ENCODE measurements at regions not wholly inside any gene's neighbourhood (a gene's known extent, or its start where the extent isn't known, plus 50 kb on each side); places are given as distances from the start of the nearest gene placed in this dataset.

- H3K4me3 ChIP-seq (ENCODE audit: low read length in 3 of 3): no peak overlapping the region
- no peak overlapping the region for H3K9ac ChIP-seq (ENCODE audit: low read length in 3 of 3)
- H3K4me1 ChIP-seq (ENCODE audit: control insufficient read depth in 2 of 3, insufficient read depth in 2 of 3, low read depth in 1 of 3, low read length in 3 of 3): no peaks in the 10 kb centered on the region
- intact Hi-C loops (cut with DNase I): no loop called here
- no peaks in the 10 kb centered on the region for H3K9me3 ChIP-seq (ENCODE audit: control insufficient read depth in 2 of 3, insufficient read depth in 1 of 3, low read length in 3 of 3)
- TF ChIP-seq CTCF (IDR thresholded peaks at IDR 0.05; ENCODE audit: borderline replicate concordance, extremely low read depth, insufficient read depth): no peak
- peak overlapping the region in 1 of 2 donors; percentile 65 for H3K27ac ChIP-seq (ENCODE audit: low read depth in 2 of 2, low read length in 2 of 2)
- H3K36me3 ChIP-seq (ENCODE audit: control insufficient read depth in 2 of 3, insufficient read depth in 3 of 3, low read length in 3 of 3): no peaks in the 10 kb centered on the region
- no peaks in the 10 kb centered on the region for H3K27me3 ChIP-seq (ENCODE audit: control insufficient read depth, insufficient read depth, low read length)
- DNase-seq (peak in 3 of 5 donors; percentile 25 to 68 (median 45)), FAIRE-seq (no peak)
Observed at GRCh38 chr2:34474646-34475045, 875.5 kb upstream of the FAM98A start.

- Histone ChIP-seq H3K27ac (ENCODE audit: low read depth in 2 of 2, low read length in 2 of 2) (no peak overlapping the region), H3K9ac (ENCODE audit: low read length in 3 of 3) (no peak overlapping the region), H3K9me3 (ENCODE audit: control insufficient read depth in 2 of 3, insufficient read depth in 1 of 3, low read length in 3 of 3) (peaks cover 0 to 14% (median 3%) of the 10 kb centered on the region in 3 donors), H3K36me3 (ENCODE audit: control insufficient read depth in 2 of 3, insufficient read depth in 3 of 3, low read length in 3 of 3) (no peaks in the 10 kb centered on the region), H3K4me3 (ENCODE audit: low read length in 3 of 3) (no peak overlapping the region), H3K4me1 (ENCODE audit: control insufficient read depth in 2 of 3, insufficient read depth in 2 of 3, low read depth in 1 of 3, low read length in 3 of 3) (no peaks in the 10 kb centered on the region), H3K27me3 (ENCODE audit: control insufficient read depth, insufficient read depth, low read length) (no peaks in the 10 kb centered on the region)
- intact Hi-C loops (cut with DNase I): no loop called here
- TF ChIP-seq CTCF (IDR thresholded peaks at IDR 0.05; ENCODE audit: borderline replicate concordance, extremely low read depth, insufficient read depth): no peak
- DNase-seq: no peak
- no peak for FAIRE-seq
Observed at GRCh38 chr2:34447097-34447496, 848.0 kb upstream of the FAM98A start.

GRCh38 chr2:34423301-34423700, 824.2 kb upstream of the FAM98A start:
- no peaks in the 10 kb centered on the region for H3K27me3 ChIP-seq (ENCODE audit: control insufficient read depth, insufficient read depth, low read length)
- H3K9ac ChIP-seq (ENCODE audit: low read length in 3 of 3): no peak overlapping the region
- intact Hi-C loops (cut with DNase I): no loop called here
- no peak for DNase-seq
- no peaks in the 10 kb centered on the region for H3K36me3 ChIP-seq (ENCODE audit: control insufficient read depth in 2 of 3, insufficient read depth in 3 of 3, low read length in 3 of 3)
- no peak for TF ChIP-seq CTCF (IDR thresholded peaks at IDR 0.05; ENCODE audit: borderline replicate concordance, extremely low read depth, insufficient read depth)
- FAIRE-seq: no peak
- H3K9me3 ChIP-seq (ENCODE audit: control insufficient read depth in 2 of 3, insufficient read depth in 1 of 3, low read length in 3 of 3): no peaks in the 10 kb centered on the region
- no peak overlapping the region for H3K4me3 ChIP-seq (ENCODE audit: low read length in 3 of 3)
- no peaks in the 10 kb centered on the region for H3K4me1 ChIP-seq (ENCODE audit: control insufficient read depth in 2 of 3, insufficient read depth in 2 of 3, low read depth in 1 of 3, low read length in 3 of 3)
- no peak overlapping the region for H3K27ac ChIP-seq (ENCODE audit: low read depth in 2 of 2, low read length in 2 of 2)

GRCh38 chr2:34419856-34420255, 820.8 kb upstream of the FAM98A start:
- no peaks in the 10 kb centered on the region for H3K27me3 ChIP-seq (ENCODE audit: control insufficient read depth, insufficient read depth, low read length)
- H3K4me3 ChIP-seq (ENCODE audit: low read length in 3 of 3): no peak overlapping the region
- no peaks in the 10 kb centered on the region for H3K9me3 ChIP-seq (ENCODE audit: control insufficient read depth in 2 of 3, insufficient read depth in 1 of 3, low read length in 3 of 3)
- intact Hi-C loops (cut with DNase I): no loop called here
- H3K27ac ChIP-seq (ENCODE audit: low read depth in 2 of 2, low read length in 2 of 2): no peak overlapping the region
- no peak for TF ChIP-seq CTCF (IDR thresholded peaks at IDR 0.05; ENCODE audit: borderline replicate concordance, extremely low read depth, insufficient read depth)
- H3K36me3 ChIP-seq (ENCODE audit: control insufficient read depth in 2 of 3, insufficient read depth in 3 of 3, low read length in 3 of 3): no peaks in the 10 kb centered on the region
- no peak overlapping the region for H3K9ac ChIP-seq (ENCODE audit: low read length in 3 of 3)
- no peaks in the 10 kb centered on the region for H3K4me1 ChIP-seq (ENCODE audit: control insufficient read depth in 2 of 3, insufficient read depth in 2 of 3, low read depth in 1 of 3, low read length in 3 of 3)
- DNase-seq: no peak
- FAIRE-seq: no peak

Data from kidney (tissue), 13 donors.